ENCODE measurements at regions not wholly inside any gene's neighbourhood (a gene's known extent, or its start where the extent isn't known, plus 50 kb on each side); places are given as distances from the start of the nearest gene placed in this dataset.

- TF ChIP-seq CTCF (IDR thresholded peaks at IDR 0.05), result no peak
- no peak for TF ChIP-seq POLR2A (IDR thresholded peaks at IDR 0.05)
- 47 to 67% methylated on average over 3 of the region's 3 CpGs for WGBS, 2 donors
- no peak for DNase-seq
- intact Hi-C loops (cut with DNase I), result no loop called here
- Histone ChIP-seq H3K36me3 (no peaks in the 10 kb centered on the region), H3K27ac (no peak overlapping the region), H3K9me3 (no peaks in the 10 kb centered on the region), H3K4me1 (no peaks in the 10 kb centered on the region), H3K27me3 (no peaks in the 10 kb centered on the region), H3K4me3 (replicated peaks in 1 of 3) (no peak overlapping the region)
Measured at GRCh38 chr6:91340896-91341395, 754.1 kb upstream of the MAP3K7 start.

- H3K27me3 ChIP-seq, result no peaks in the 10 kb centered on the region
- no peaks in the 10 kb centered on the region for H3K9me3 ChIP-seq
- H3K4me1 ChIP-seq, result no peaks in the 10 kb centered on the region
- no peak overlapping the region for H3K4me3 ChIP-seq (replicated peaks in 1 of 3)
- intact Hi-C loops (cut with DNase I), result no loop called here
- no peaks in the 10 kb centered on the region for H3K36me3 ChIP-seq
- H3K27ac ChIP-seq, result no peak overlapping the region
- 89 to 93% methylated on average over 4 of the region's 4 CpGs for WGBS, 2 donors
- TF ChIP-seq CTCF (IDR thresholded peaks at IDR 0.05), result peak in 1 of 6 experiments; percentile 6
- TF ChIP-seq POLR2A (IDR thresholded peaks at IDR 0.05), result no peak
- DNase-seq, result no peak
Measured at GRCh38 chr6:91337967-91338366, 751.1 kb upstream of the MAP3K7 start.

- TF ChIP-seq CTCF (IDR thresholded peaks at IDR 0.05), result no peak
- TF ChIP-seq POLR2A (IDR thresholded peaks at IDR 0.05), result no peak
Measured at GRCh38 chr6:91330896-91331295, 744.0 kb upstream of the MAP3K7 start.

GRCh38 chr6:91328241-91328640, 741.4 kb upstream of the MAP3K7 start:
- intact Hi-C loops (cut with DNase I), result no loop called here
- no peaks in the 10 kb centered on the region for H3K27me3 ChIP-seq
- no peak for TF ChIP-seq POLR2A (IDR thresholded peaks at IDR 0.05)
- TF ChIP-seq CTCF (IDR thresholded peaks at IDR 0.05), result no peak
- no peak for DNase-seq
- no peaks in the 10 kb centered on the region for H3K36me3 ChIP-seq
- WGBS, 2 donors, result 94 to 97% methylated on average over 3 of the region's 3 CpGs
- no peak overlapping the region for H3K27ac ChIP-seq
- H3K4me1 ChIP-seq, result no peaks in the 10 kb centered on the region
- H3K9me3 ChIP-seq, result no peaks in the 10 kb centered on the region
- no peak overlapping the region for H3K4me3 ChIP-seq (replicated peaks in 1 of 3)

More at GRCh38 chr6:91330896-91331295, 744.0 kb upstream of the MAP3K7 start:
- Histone ChIP-seq H3K27me3 (no peaks in the 10 kb centered on the region), H3K9me3 (no peaks in the 10 kb centered on the region), H3K36me3 (no peaks in the 10 kb centered on the region), H3K4me1 (no peaks in the 10 kb centered on the region), H3K27ac (no peak overlapping the region), H3K4me3 (replicated peaks in 1 of 3) (no peak overlapping the region)
- intact Hi-C loops (cut with DNase I), result no loop called here
- WGBS, 2 donors, result 92 to 94% methylated on average over 1 of the region's 1 CpG
- no peak for DNase-seq

GRCh38 chr6:91324711-91325110, 737.8 kb upstream of the MAP3K7 start:
- intact Hi-C loops (cut with DNase I), result no loop called here
- H3K27me3 ChIP-seq, result no peaks in the 10 kb centered on the region
- 91 to 92% methylated on average over 2 of the region's 2 CpGs for WGBS, 2 donors

More at GRCh38 chr6:91324711-91325110, 737.8 kb upstream of the MAP3K7 start:
- TF ChIP-seq CTCF (IDR thresholded peaks at IDR 0.05), result no peak
- no peak for TF ChIP-seq POLR2A (IDR thresholded peaks at IDR 0.05)
- Histone ChIP-seq H3K9me3 (no peaks in the 10 kb centered on the region), H3K36me3 (no peaks in the 10 kb centered on the region), H3K27ac (no peak overlapping the region), H3K4me1 (no peaks in the 10 kb centered on the region), H3K4me3 (replicated peaks in 1 of 3) (no peak overlapping the region)
- DNase-seq, result no peak

All from thyroid gland (tissue), 4 donors.